OCI-LY1 (cell line): ENCODE measurements at regions not wholly inside any gene's neighbourhood (a gene's known extent, or its start where the extent isn't known, plus 50 kb on each side); places are given as distances from the start of the nearest gene placed in this dataset.

Experiments
- H2AFZ ChIP-seq: fragments of 200-600 bp; sonication (generic), shearing (Covaris generic); 2 replicates; pipeline ENCODE4 v1.6.0; 2014; ENCODE audit warnings: antibody characterized with exemption, mild to moderate bottlenecking, low read length
- H3F3A ChIP-seq: fragments of 200-600 bp; sonication (generic), shearing (Covaris generic); 2 replicates; pipeline ENCODE4 v1.6.0; 2014; ENCODE audit warnings: mild to moderate bottlenecking, antibody characterized with exemption, low read length, moderate library complexity; ENCODE audit not compliant: insufficient read depth
- H3K27ac ChIP-seq: fragments of 200-600 bp; sonication (generic); 2 replicates; pipeline ENCODE4 v1.5.1; 2014; ENCODE audit warnings: low read length, mixed run types, mild to moderate bottlenecking, low read depth; ENCODE audit not compliant: poor library complexity, severe bottlenecking
- H3K27me3 ChIP-seq: fragments of 200-600 bp; sonication (generic); 2 replicates; pipeline ENCODE4 v1.6.0; 2014; ENCODE audit warnings: antibody characterized with exemption, mild to moderate bottlenecking, low read length, moderate library complexity; ENCODE audit not compliant: insufficient read depth
- H3K36me3 ChIP-seq: fragments of 200-600 bp; sonication (generic); 2 replicates; pipeline ENCODE4 v1.6.1; 2014; ENCODE audit warnings: mild to moderate bottlenecking, antibody characterized with exemption, low read length, moderate library complexity, mixed read lengths; ENCODE audit not compliant: insufficient read depth
- H3K4me1 ChIP-seq: fragments of 200-600 bp; sonication (generic); 2 replicates; pipeline ENCODE4 v1.5.1; 2014; ENCODE audit warnings: mild to moderate bottlenecking, low read length, moderate library complexity; ENCODE audit not compliant: insufficient read depth, severe bottlenecking
- H3K4me2 ChIP-seq: fragments of 200-600 bp; sonication (generic), shearing (Covaris generic); 2 replicates; pipeline ENCODE4 v1.6.1; 2014; ENCODE audit warnings: low read length
- H3K4me3 ChIP-seq: fragments of 200-600 bp; sonication (generic); 2 replicates; pipeline ENCODE4 v1.5.1; 2014; ENCODE audit warnings: low read length, low read depth, mild to moderate bottlenecking, mixed read lengths; ENCODE audit not compliant: poor library complexity, severe bottlenecking
- H3K79me2 ChIP-seq: fragments of 200-600 bp; shearing (Covaris generic); 2 replicates; pipeline ENCODE4 v1.6.1; 2016; ENCODE audit warnings: mixed run types, low read length, mixed read lengths; ENCODE audit not compliant: insufficient read depth
- H3K9ac ChIP-seq: fragments of 200-600 bp; sonication (generic), shearing (Covaris generic); 2 replicates; pipeline ENCODE4 v1.6.1; 2014; ENCODE audit warnings: mild to moderate bottlenecking, low read length, mixed read lengths
- H3K9me2 ChIP-seq: fragments of 200-600 bp; sonication (generic), shearing (Covaris generic); 2 replicates; pipeline ENCODE4 v1.6.1; 2014; ENCODE audit warnings: low read depth, mild to moderate bottlenecking, low read length, mixed read lengths
- H3K9me3 ChIP-seq: fragments of 200-600 bp; shearing (Covaris generic); 2 replicates; pipeline ENCODE4 v1.6.1; 2014; ENCODE audit warnings: low read length, mixed read lengths
- H4K20me1 ChIP-seq: fragments of 200-600 bp; sonication (generic), shearing (Covaris generic); 2 replicates; pipeline ENCODE4 v1.6.0; 2016; ENCODE audit warnings: mild to moderate bottlenecking, low read length; ENCODE audit not compliant: insufficient read depth
- CTCF ChIP-seq: fragments of 200-600 bp; sonication (generic), shearing (Covaris generic); IDR thresholded peaks from 2 replicates; pipeline ENCODE4 v1.5.1; 2017; ENCODE audit warnings: mild to moderate bottlenecking, antibody characterized with exemption, low read length, moderate library complexity, mixed read lengths
- EZH2 ChIP-seq: fragments of 200-600 bp; sonication (generic), shearing (Covaris generic); IDR thresholded peaks from 2 replicates; pipeline ENCODE4 v1.8.0; 2017; ENCODE audit warnings: borderline replicate concordance, mixed run types, mild to moderate bottlenecking, antibody characterized with exemption, low read length, moderate library complexity, mixed read lengths

GRCh38 chr19:28828276-28828870 lies 384.6 kb downstream of the UQCRFS1 start:
- no peak overlapping the region for H3K4me2 ChIP-seq
- TF ChIP-seq EZH2, result no peak
- TF ChIP-seq CTCF, result no peak

DNA sequence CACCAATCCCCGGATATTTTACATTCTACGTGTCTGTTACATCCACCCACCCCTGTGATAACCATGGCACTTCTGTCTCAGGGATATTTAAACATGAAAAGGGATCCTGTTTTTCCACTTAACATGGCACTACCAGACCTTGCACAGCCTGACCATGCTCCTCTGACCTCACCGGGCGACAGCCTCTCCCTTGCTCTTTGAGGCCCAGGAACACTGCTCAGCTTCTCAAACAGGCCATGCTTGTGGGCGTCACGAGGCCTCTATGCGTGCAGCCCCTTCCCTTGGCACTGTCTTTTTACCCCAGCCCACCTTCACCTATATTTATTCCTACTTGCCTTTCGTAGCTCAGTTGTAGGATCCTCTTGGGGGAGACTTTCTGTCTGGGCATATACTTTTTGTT lies 385.6 kb downstream of the UQCRFS1 start:
- H3K9me3 ChIP-seq, result no peaks in the 10 kb centered on the region
- H3K4me1 ChIP-seq, result no peaks in the 10 kb centered on the region
- no peaks in the 10 kb centered on the region for H4K20me1 ChIP-seq
- no peaks in the 10 kb centered on the region for H3K9me2 ChIP-seq
- TF ChIP-seq EZH2 (no peak), CTCF (no peak)
- no peak overlapping the region for H3K9ac ChIP-seq
- no peaks in the 10 kb centered on the region for H3K79me2 ChIP-seq
- H3K27ac ChIP-seq, result no peak overlapping the region
- H3F3A ChIP-seq, result no peaks in the 10 kb centered on the region
- no peak overlapping the region for H3K4me2 ChIP-seq
- H3K4me3 ChIP-seq, result no peak overlapping the region
- no peaks in the 10 kb centered on the region for H3K27me3 ChIP-seq
- H3K36me3 ChIP-seq, result no peaks in the 10 kb centered on the region
- no peak overlapping the region for H2AFZ ChIP-seq

More at GRCh38 chr19:28828276-28828870, 384.6 kb downstream of the UQCRFS1 start:
- no peaks in the 10 kb centered on the region for H4K20me1 ChIP-seq
- no peak overlapping the region for H3K27ac ChIP-seq
- no peaks in the 10 kb centered on the region for H3K79me2 ChIP-seq
- H3K9me3 ChIP-seq, result no peaks in the 10 kb centered on the region
- no peaks in the 10 kb centered on the region for H3K36me3 ChIP-seq
- H3F3A ChIP-seq, result no peaks in the 10 kb centered on the region
- H2AFZ ChIP-seq, result no peak overlapping the region
- no peaks in the 10 kb centered on the region for H3K4me1 ChIP-seq
- H3K9me2 ChIP-seq, result no peaks in the 10 kb centered on the region
- no peak overlapping the region for H3K9ac ChIP-seq
- H3K27me3 ChIP-seq, result no peaks in the 10 kb centered on the region
- no peak overlapping the region for H3K4me3 ChIP-seq

- Histone ChIP-seq H3K27me3 (no peaks in the 10 kb centered on the region), H3F3A (no peaks in the 10 kb centered on the region), H3K4me1 (no peaks in the 10 kb centered on the region), H3K4me3 (no peak overlapping the region), H3K79me2 (no peaks in the 10 kb centered on the region), H3K9me3 (no peaks in the 10 kb centered on the region), H3K4me2 (no peak overlapping the region), H3K36me3 (no peaks in the 10 kb centered on the region), H2AFZ (no peak overlapping the region), H3K9ac (no peak overlapping the region), H4K20me1 (no peaks in the 10 kb centered on the region), H3K9me2 (no peaks in the 10 kb centered on the region), H3K27ac (no peak overlapping the region)
- TF ChIP-seq CTCF (no peak), EZH2 (no peak)
Measured at GRCh38 chr19:28823338-28823961, 389.5 kb downstream of the UQCRFS1 start.
